ENCODE measurements at regions not wholly inside any gene's neighbourhood (a gene's known extent, or its start where the extent isn't known, plus 50 kb on each side); places are given as distances from the start of the nearest gene placed in this dataset.

GRCh38 chr2:7819316-7819715, 862.5 kb upstream of the ID2 start:
- no peak overlapping the region for H3K4me3 ChIP-seq (ENCODE audit: control insufficient read depth, low read depth, low read length)
- DNase-seq (ENCODE audit: low read depth), result peak; percentile 41
- TF ChIP-seq CTCF (conservative IDR thresholded peaks at IDR 0.05; ENCODE audit: control insufficient read depth, insufficient read depth, low read depth, low read length), result no peak

DNA sequence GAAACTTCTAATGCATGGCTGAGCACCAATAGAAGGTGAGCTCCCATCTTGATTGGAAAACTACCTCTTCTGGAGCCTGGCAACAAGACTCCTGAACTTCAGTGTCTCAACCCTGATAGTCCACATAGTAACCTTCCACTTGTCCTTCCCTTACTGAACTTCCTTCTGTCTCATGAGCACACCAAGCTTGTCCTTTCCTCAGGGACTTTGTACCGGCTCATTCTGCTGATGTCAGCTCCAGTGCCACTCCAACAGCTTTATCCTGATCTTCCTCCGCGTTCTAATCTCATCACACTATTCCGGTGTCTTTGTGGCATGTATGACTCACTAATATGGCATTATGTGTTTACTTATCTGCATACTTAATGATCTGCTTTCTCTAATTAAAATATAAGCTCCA, 862.0 kb upstream of the ID2 start:
- no peak for TF ChIP-seq CTCF (conservative IDR thresholded peaks at IDR 0.05; ENCODE audit: control insufficient read depth, insufficient read depth, low read depth, low read length)
- no peak overlapping the region for H3K4me3 ChIP-seq (ENCODE audit: control insufficient read depth, low read depth, low read length)
- no peak for DNase-seq (ENCODE audit: low read depth)

GRCh38 chr2:7824211-7824610, 857.6 kb upstream of the ID2 start:
- TF ChIP-seq CTCF (conservative IDR thresholded peaks at IDR 0.05; ENCODE audit: control insufficient read depth, insufficient read depth, low read depth, low read length), result no peak
- DNase-seq (ENCODE audit: low read depth), result no peak
- H3K4me3 ChIP-seq (ENCODE audit: control insufficient read depth, low read depth, low read length), result no peak overlapping the region

DNA sequence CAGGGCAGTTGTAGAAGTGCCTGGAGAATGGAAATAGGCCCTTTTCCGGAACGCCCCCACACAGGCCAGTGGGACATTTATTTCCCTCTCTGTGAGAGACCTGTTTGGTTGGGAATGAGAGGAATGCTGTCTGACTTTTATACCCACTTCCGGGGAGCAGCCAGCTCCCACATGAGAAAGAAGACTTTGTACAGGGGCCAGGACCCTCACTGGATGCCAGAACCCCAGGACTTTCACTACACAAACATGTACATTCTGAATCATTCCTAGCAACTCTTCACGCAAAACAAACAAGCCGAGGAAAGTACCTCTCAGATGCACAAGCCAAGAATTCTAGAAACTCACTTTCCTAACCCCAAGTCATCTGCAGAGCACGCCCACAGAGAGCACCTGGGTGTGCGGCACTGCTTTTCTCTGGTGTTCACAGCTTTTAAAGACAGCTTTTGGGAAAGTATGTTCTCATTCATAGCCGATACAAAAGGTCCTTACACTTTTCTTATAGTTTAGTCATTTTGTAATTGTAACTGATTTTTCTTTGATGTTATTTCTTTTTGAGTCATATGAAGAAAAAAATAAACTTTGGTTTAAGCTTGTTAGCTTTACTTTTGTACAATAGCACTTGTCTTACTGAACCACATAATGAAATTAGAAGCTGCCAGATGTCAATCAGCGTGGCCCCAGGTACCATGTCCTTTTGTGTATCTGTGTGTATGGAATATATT, 856.1 kb upstream of the ID2 start:
- TF ChIP-seq CTCF (conservative IDR thresholded peaks at IDR 0.05; ENCODE audit: control insufficient read depth, insufficient read depth, low read depth, low read length), result no peak
- DNase-seq (ENCODE audit: low read depth), result peak; percentile 53
- no peak overlapping the region for H3K4me3 ChIP-seq (ENCODE audit: control insufficient read depth, low read depth, low read length)

DNA sequence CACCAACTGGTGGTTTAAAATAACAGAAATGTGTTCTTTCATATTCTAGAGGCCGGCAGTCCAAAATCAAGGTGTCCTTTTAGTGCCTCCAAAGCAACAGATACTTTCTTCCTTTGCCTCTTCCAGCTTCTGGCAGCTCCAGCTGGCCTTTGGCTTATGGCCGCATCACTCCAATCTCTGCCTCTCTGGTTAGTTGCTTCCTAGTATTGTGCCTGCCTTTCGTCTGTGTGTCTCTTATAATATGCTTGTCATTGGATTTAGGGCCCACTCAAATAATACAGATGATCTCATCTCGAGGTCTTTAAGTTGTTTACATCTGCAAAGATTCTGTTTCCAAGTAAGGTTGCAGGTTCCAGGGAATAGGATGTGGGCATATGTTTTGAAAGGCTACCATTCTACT, 855.2 kb upstream of the ID2 start:
- no peak for TF ChIP-seq CTCF (conservative IDR thresholded peaks at IDR 0.05; ENCODE audit: control insufficient read depth, insufficient read depth, low read depth, low read length)
- DNase-seq (ENCODE audit: low read depth), result no peak
- H3K4me3 ChIP-seq (ENCODE audit: control insufficient read depth, low read depth, low read length), result no peak overlapping the region

- no peak for DNase-seq (ENCODE audit: low read depth)
- H3K4me3 ChIP-seq (ENCODE audit: control insufficient read depth, low read depth, low read length), result no peak overlapping the region
- TF ChIP-seq CTCF (conservative IDR thresholded peaks at IDR 0.05; ENCODE audit: control insufficient read depth, insufficient read depth, low read depth, low read length), result no peak
Observed at GRCh38 chr2:7829241-7829640, 852.6 kb upstream of the ID2 start.

- H3K4me3 ChIP-seq (ENCODE audit: control insufficient read depth, low read depth, low read length), result no peak overlapping the region
- DNase-seq (ENCODE audit: low read depth), result no peak
- no peak for TF ChIP-seq CTCF (conservative IDR thresholded peaks at IDR 0.05; ENCODE audit: control insufficient read depth, insufficient read depth, low read depth, low read length)
Observed at GRCh38 chr2:7830616-7831015, 851.2 kb upstream of the ID2 start.

Data from fibroblast of mammary gland (primary cell).